Hematopoietic multipotent progenitor cell (in vitro differentiated cells): ENCODE measurements at regions not wholly inside any gene's neighbourhood (a gene's known extent, or its start where the extent isn't known, plus 50 kb on each side); places are given as distances from the start of the nearest gene placed in this dataset.

Source experiments
- DNase-seq, 3 donors: peaks; one replicate each; pipeline ENCODE4 v3.0.0-alpha.2; 2011 to 2015; ENCODE audit warnings: low read depth in 2 of 3, low spot score in 2 of 3

GRCh38 chr1:71267220-71267619 is 186.4 kb upstream of the ZRANB2 start:
- no peak for DNase-seq

- DNase-seq: no peak
These were observed 183.2 kb upstream of the ZRANB2 start for GRCh38 chr1:71264039-71264438.

GRCh38 chr1:71262970-71263369 is 182.1 kb upstream of the ZRANB2 start:
- DNase-seq: no peak

GRCh38 chr1:71252900-71253299 is 172.1 kb upstream of the ZRANB2 start:
- no peak for DNase-seq

GRCh38 chr1:71245246-71245645 is 164.4 kb upstream of the ZRANB2 start:
- no peak for DNase-seq

GRCh38 chr1:71242239-71242638 is 161.4 kb upstream of the ZRANB2 start:
- no peak for DNase-seq

GRCh38 chr1:71240656-71241055 is 159.8 kb upstream of the ZRANB2 start:
- no peak for DNase-seq

GRCh38 chr1:71236503-71236902 is 155.7 kb upstream of the ZRANB2 start:
- no peak for DNase-seq

GRCh38 chr1:71233645-71234044 is 152.8 kb upstream of the ZRANB2 start:
- no peak for DNase-seq

GRCh38 chr1:71232786-71233185 is 152.0 kb upstream of the ZRANB2 start:
- no peak for DNase-seq

GRCh38 chr1:71232166-71232763 is 151.4 kb upstream of the ZRANB2 start:
- no peak for DNase-seq

GRCh38 chr1:71231751-71232150 is 150.9 kb upstream of the ZRANB2 start:
- no peak for DNase-seq

GRCh38 chr1:71228742-71229365 is 148.0 kb upstream of the ZRANB2 start:
- DNase-seq: no peak

GRCh38 chr1:71228241-71228640 is 147.4 kb upstream of the ZRANB2 start:
- no peak for DNase-seq

- no peak for DNase-seq
These were observed 144.0 kb upstream of the ZRANB2 start for GRCh38 chr1:71224741-71225377.

- DNase-seq: no peak
These were observed 143.0 kb upstream of the ZRANB2 start for GRCh38 chr1:71223641-71224340.

GRCh38 chr1:71222668-71223067 is 141.8 kb upstream of the ZRANB2 start:
- no peak for DNase-seq

GRCh38 chr1:71210718-71211117 is 129.9 kb upstream of the ZRANB2 start:
- DNase-seq: no peak

- DNase-seq: no peak
These were observed 122.4 kb upstream of the ZRANB2 start for GRCh38 chr1:71203241-71203640.

- DNase-seq: no peak
These were observed 119.7 kb upstream of the ZRANB2 start for GRCh38 chr1:71200503-71200902.

- DNase-seq: peak in 2 of 3 donors; percentile 2 to 51
These were observed 115.8 kb upstream of the ZRANB2 start for GRCh38 chr1:71196685-71197084.

- DNase-seq: no peak
These were observed 112.3 kb upstream of the ZRANB2 start for GRCh38 chr1:71193153-71193552.
